ENCODE measurements at regions not wholly inside any gene's neighbourhood (a gene's known extent, or its start where the extent isn't known, plus 50 kb on each side); places are given as distances from the start of the nearest gene placed in this dataset.
"Not testable (repeated sequence)": the region's sequence is repeated elsewhere in the genome, so short reads cannot be mapped to it uniquely, and the experiment has no call there.

- no peak for DNase-seq (ENCODE audit: low read depth in 1 of 2, low spot score in 1 of 2)
- H3K4me3 ChIP-seq = no peak overlapping the region
- H3K36me3 ChIP-seq = no peaks in the 10 kb centered on the region
- no peak for TF ChIP-seq CTCF (IDR thresholded peaks at IDR 0.05; ENCODE audit: low read depth, low read length)
- no peak overlapping the region for H3K27ac ChIP-seq
- no peaks in the 10 kb centered on the region for H3K27me3 ChIP-seq
- no peaks in the 10 kb centered on the region for H3K9me3 ChIP-seq (ENCODE audit: low read depth)
- no peaks in the 10 kb centered on the region for H3K4me1 ChIP-seq (ENCODE audit: low read depth)
Measured at GRCh38 chr15:49721621-49722020, 100.8 kb downstream of the DTWD1 start.

GRCh38 chr15:49723981-49724380, 103.1 kb downstream of the DTWD1 start:
- H3K9me3 ChIP-seq (ENCODE audit: low read depth) = no peaks in the 10 kb centered on the region
- no peak for DNase-seq (ENCODE audit: low read depth in 1 of 2, low spot score in 1 of 2)
- no peak overlapping the region for H3K27ac ChIP-seq
- no peaks in the 10 kb centered on the region for H3K4me1 ChIP-seq (ENCODE audit: low read depth)
- H3K4me3 ChIP-seq = no peak overlapping the region
- H3K27me3 ChIP-seq = no peaks in the 10 kb centered on the region
- TF ChIP-seq CTCF (IDR thresholded peaks at IDR 0.05; ENCODE audit: low read depth, low read length) = no peak
- H3K36me3 ChIP-seq = no peaks in the 10 kb centered on the region

GRCh38 chr15:49731187-49732099, 110.6 kb downstream of the DTWD1 start:
- no peak for TF ChIP-seq CTCF (IDR thresholded peaks at IDR 0.05; ENCODE audit: low read depth, low read length)
- DNase-seq (ENCODE audit: low read depth in 1 of 2, low spot score in 1 of 2) = peak in 1 of 2 donors; percentile 6
- Histone ChIP-seq H3K9me3 (ENCODE audit: low read depth) (no peaks in the 10 kb centered on the region), H3K4me1 (ENCODE audit: low read depth) (no peaks in the 10 kb centered on the region), H3K4me3 (no peak overlapping the region), H3K36me3 (no peaks in the 10 kb centered on the region), H3K27me3 (no peaks in the 10 kb centered on the region), H3K27ac (no peak overlapping the region)

- not testable (repeated sequence) for H3K4me3 ChIP-seq; H3K27me3 ChIP-seq; H3K4me1 ChIP-seq (ENCODE audit: low read depth); H3K36me3 ChIP-seq; DNase-seq (ENCODE audit: low read depth in 1 of 2, low spot score in 1 of 2); H3K9me3 ChIP-seq (ENCODE audit: low read depth); H3K27ac ChIP-seq
Measured at GRCh38 chr15:49732109-49732508, 111.3 kb downstream of the DTWD1 start.

GRCh38 chr15:49734089-49734488, 113.2 kb downstream of the DTWD1 start:
- not testable (repeated sequence) for H3K27me3 ChIP-seq; H3K27ac ChIP-seq; DNase-seq (ENCODE audit: low read depth in 1 of 2, low spot score in 1 of 2); H3K9me3 ChIP-seq (ENCODE audit: low read depth); H3K4me3 ChIP-seq; H3K36me3 ChIP-seq; H3K4me1 ChIP-seq (ENCODE audit: low read depth)

- no peak overlapping the region for H3K4me3 ChIP-seq
- no peaks in the 10 kb centered on the region for H3K27me3 ChIP-seq
- no peak for DNase-seq (ENCODE audit: low read depth in 1 of 2, low spot score in 1 of 2)
- no peak overlapping the region for H3K27ac ChIP-seq
- no peak for TF ChIP-seq CTCF (IDR thresholded peaks at IDR 0.05; ENCODE audit: low read depth, low read length)
- no peaks in the 10 kb centered on the region for H3K4me1 ChIP-seq (ENCODE audit: low read depth)
- H3K36me3 ChIP-seq = no peaks in the 10 kb centered on the region
- H3K9me3 ChIP-seq (ENCODE audit: low read depth) = no peaks in the 10 kb centered on the region
Measured at GRCh38 chr15:49734831-49735508, 114.1 kb downstream of the DTWD1 start.

All from cardiac muscle cell (in vitro differentiated cells and primary cell).